Astrocyte (in vitro differentiated cells and primary cell): ENCODE measurements at regions not wholly inside any gene's neighbourhood (a gene's known extent, or its start where the extent isn't known, plus 50 kb on each side); places are given as distances from the start of the nearest gene placed in this dataset.

Experiments
- CTCF ChIP-seq: IDR thresholded peaks from 2 replicates; pipeline ENCODE4 v1.5.1; 2011; ENCODE audit warnings: low read depth, mild to moderate bottlenecking, inconsistent platforms, low read length, moderate library complexity; ENCODE audit not compliant: insufficient read depth
- EZH2 ChIP-seq: IDR thresholded peaks from 2 replicates; pipeline ENCODE4 v1.6.1; 2012; ENCODE audit warnings: mild to moderate bottlenecking, low read length, inconsistent platforms; ENCODE audit not compliant: insufficient read depth

- TF ChIP-seq CTCF: no peak
- TF ChIP-seq EZH2: no peak
These were observed 249.5 kb upstream of the SULF2 start for GRCh38 chr20:48034751-48035150.
